MM.1S (cell line): ENCODE measurements at regions not wholly inside any gene's neighbourhood (a gene's known extent, or its start where the extent isn't known, plus 50 kb on each side); places are given as distances from the start of the nearest gene placed in this dataset.

Experiments used
- CTCF ChIP-seq: fragments of 300-600 bp; sonication (generic); IDR thresholded peaks from 2 replicates; pipeline ENCODE4 v1.5.1; 2016; ENCODE audit warnings: antibody characterized with exemption, low read length, mixed read lengths
- EZH2 ChIP-seq: fragments of 300-600 bp; sonication (generic); optimal IDR thresholded peaks from 2 replicates; pipeline ENCODE3; 2017; ENCODE audit warnings: low read depth, mild to moderate bottlenecking, antibody characterized with exemption, low read length, mixed read lengths

DNA sequence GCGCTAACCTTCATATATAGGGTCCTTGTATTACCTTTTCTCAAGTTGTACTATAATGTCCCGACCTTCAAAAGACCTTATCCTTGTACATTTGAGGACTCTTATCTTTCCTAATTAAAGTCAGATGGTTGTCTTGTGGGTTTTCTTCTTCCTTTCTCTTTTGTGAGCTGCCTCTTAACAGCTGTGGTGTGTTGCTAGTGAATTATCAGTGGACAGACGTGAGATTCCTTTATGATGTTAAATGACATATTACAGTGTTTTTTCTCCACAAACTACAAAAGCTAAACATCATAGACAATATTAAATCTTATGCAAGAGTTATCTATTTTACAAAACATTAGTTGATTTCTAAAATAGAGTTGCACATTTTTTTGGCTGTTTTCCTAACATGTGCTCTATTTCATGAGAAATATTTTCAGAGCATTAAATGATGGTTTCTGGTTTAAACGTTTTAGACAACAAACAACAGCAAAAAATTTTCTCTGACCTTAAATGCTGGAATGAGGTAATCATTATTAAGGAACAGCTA, 272.2 kb upstream of the NPVF start:
- TF ChIP-seq CTCF (no peak), EZH2 (no peak)
